AG09309 (cell line): ENCODE measurements at regions not wholly inside any gene's neighbourhood (a gene's known extent, or its start where the extent isn't known, plus 50 kb on each side); places are given as distances from the start of the nearest gene placed in this dataset.
"Not testable (repeated sequence)": the region's sequence is repeated elsewhere in the genome, so short reads cannot be mapped to it uniquely, and the experiment has no call there.

ENCODE experiments used
- DNase-seq: peaks from one replicate; pipeline ENCODE4 v3.0.0-alpha.2; 2010; ENCODE audit warnings: low read depth
- H3K4me3 ChIP-seq: 2 replicates; pipeline ENCODE4 v1.5.1; 2011; ENCODE audit warnings: mild to moderate bottlenecking, low read depth, low read length, moderate library complexity; ENCODE audit not compliant: control insufficient read depth
- TF ChIP-seq, protein P1 (sequence below): IDR thresholded peaks from 2 replicates; pipeline ENCODE4 v1.5.1; 2011; ENCODE audit warnings: mild to moderate bottlenecking, low read depth, low read length, inconsistent platforms; ENCODE audit not compliant: insufficient read depth, control insufficient read depth; ENCODE audit errors: missing control alignments

DNA sequence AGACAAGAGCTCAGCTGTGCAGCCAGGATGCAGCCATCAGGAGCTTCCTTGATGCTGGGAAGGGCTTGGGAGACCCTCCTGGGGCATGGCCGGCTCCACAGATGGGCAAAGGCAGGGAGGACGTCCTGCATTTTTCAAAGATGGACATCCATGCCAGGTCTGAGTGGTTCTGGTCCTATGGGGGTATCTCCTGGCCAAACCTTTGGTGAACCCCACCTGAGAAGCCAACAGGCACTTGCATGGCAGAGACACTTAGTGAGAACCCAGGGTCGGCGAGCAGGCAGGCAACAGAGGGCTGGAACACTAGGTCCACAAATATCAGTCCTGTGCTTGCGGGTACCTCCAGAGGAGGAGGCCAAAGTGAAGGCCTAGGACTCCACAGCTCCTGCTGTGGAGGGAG lies 70.0 kb downstream of the KCTD15 start:
- no peak overlapping the region for H3K4me3 ChIP-seq
- TF ChIP-seq, protein P1, sequence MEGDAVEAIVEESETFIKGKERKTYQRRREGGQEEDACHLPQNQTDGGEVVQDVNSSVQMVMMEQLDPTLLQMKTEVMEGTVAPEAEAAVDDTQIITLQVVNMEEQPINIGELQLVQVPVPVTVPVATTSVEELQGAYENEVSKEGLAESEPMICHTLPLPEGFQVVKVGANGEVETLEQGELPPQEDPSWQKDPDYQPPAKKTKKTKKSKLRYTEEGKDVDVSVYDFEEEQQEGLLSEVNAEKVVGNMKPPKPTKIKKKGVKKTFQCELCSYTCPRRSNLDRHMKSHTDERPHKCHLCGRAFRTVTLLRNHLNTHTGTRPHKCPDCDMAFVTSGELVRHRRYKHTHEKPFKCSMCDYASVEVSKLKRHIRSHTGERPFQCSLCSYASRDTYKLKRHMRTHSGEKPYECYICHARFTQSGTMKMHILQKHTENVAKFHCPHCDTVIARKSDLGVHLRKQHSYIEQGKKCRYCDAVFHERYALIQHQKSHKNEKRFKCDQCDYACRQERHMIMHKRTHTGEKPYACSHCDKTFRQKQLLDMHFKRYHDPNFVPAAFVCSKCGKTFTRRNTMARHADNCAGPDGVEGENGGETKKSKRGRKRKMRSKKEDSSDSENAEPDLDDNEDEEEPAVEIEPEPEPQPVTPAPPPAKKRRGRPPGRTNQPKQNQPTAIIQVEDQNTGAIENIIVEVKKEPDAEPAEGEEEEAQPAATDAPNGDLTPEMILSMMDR = no peak
- DNase-seq = no peak

GRCh38 chr19:33868076-33868735 lies 71.5 kb downstream of the KCTD15 start:
- TF ChIP-seq, protein P1 = no peak
- no peak overlapping the region for H3K4me3 ChIP-seq
- no peak for DNase-seq

DNA sequence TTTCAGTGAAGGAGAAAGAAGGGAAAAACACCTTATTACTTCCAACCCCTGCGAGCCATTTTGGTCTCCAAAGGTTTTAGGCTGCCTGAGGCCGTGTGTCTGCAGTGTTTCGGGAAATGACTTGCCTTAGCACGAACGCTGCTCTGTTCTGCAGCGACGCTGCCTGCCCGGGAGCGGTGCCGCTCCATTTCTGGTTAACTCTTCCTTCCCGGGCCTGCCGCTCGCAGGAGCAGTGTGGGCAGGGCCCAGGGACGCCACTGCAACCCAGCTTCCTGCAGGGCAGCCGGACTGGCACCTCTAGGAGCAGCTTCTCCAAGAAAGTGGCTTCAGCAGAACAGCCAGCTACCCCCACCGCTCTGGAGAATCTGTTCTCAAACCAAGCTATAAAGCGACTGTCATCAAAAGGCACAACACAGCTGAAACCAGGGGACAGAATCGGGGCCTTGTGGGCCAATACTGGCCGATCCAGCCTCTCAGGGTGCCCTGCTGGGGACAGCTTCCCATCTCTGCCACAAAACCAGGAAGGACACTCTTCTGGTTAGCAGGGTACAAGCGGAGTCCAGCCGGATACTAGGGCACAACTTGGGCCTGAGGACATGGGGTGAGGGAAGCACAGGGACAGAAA lies 72.2 kb downstream of the KCTD15 start:
- peak; percentile 1 for DNase-seq
- no peak overlapping the region for H3K4me3 ChIP-seq
- TF ChIP-seq, protein P1 = no peak

- H3K4me3 ChIP-seq, DNase-seq: not testable (repeated sequence)
These were observed 73.7 kb downstream of the KCTD15 start for GRCh38 chr19:33870298-33870932.

- no peak overlapping the region for H3K4me3 ChIP-seq
- no peak for DNase-seq
- TF ChIP-seq, protein P1 = no peak
These were observed 74.9 kb downstream of the KCTD15 start for GRCh38 chr19:33871605-33872004.

- H3K4me3 ChIP-seq = no peak overlapping the region
- TF ChIP-seq, protein P1 = no peak
- DNase-seq = no peak
These were observed 76.0 kb downstream of the KCTD15 start for GRCh38 chr19:33872445-33873320.

- TF ChIP-seq, protein P1 = no peak
- H3K4me3 ChIP-seq = no peak overlapping the region
- no peak for DNase-seq
These were observed 78.4 kb downstream of the KCTD15 start for GRCh38 chr19:33875071-33875470.
